ENCODE measurements at regions not wholly inside any gene's neighbourhood (a gene's known extent, or its start where the extent isn't known, plus 50 kb on each side); places are given as distances from the start of the nearest gene placed in this dataset.

GRCh38 chr5:67680099-67680498 lies 483.5 kb upstream of the CD180 start:
- Histone ChIP-seq H3K9me3 (no peaks in the 10 kb centered on the region), H3K27me3 (no peaks in the 10 kb centered on the region), H3K27ac (no peak overlapping the region), H3K36me3 (no peaks in the 10 kb centered on the region), H3K4me1 (ENCODE audit: insufficient read depth) (no peaks in the 10 kb centered on the region), H3K4me3 (no peak overlapping the region)
- intact Hi-C loops (cut with DNase I) = no loop called here
- no peak for TF ChIP-seq CTCF (IDR thresholded peaks at IDR 0.05)
- TF ChIP-seq POLR2A (IDR thresholded peaks at IDR 0.05) = no peak
- TF ChIP-seq EP300 (IDR thresholded peaks at IDR 0.05) = no peak
- no peak for DNase-seq

GRCh38 chr5:67679184-67679841 lies 482.7 kb upstream of the CD180 start:
- Histone ChIP-seq H3K9me3 (no peaks in the 10 kb centered on the region), H3K4me3 (no peak overlapping the region), H3K27ac (no peak overlapping the region), H3K36me3 (no peaks in the 10 kb centered on the region), H3K27me3 (no peaks in the 10 kb centered on the region), H3K4me1 (ENCODE audit: insufficient read depth) (no peaks in the 10 kb centered on the region)
- intact Hi-C loops (cut with DNase I) = no loop called here
- no peak for TF ChIP-seq CTCF (IDR thresholded peaks at IDR 0.05)
- TF ChIP-seq EP300 (IDR thresholded peaks at IDR 0.05) = no peak
- TF ChIP-seq POLR2A (IDR thresholded peaks at IDR 0.05) = no peak
- DNase-seq = no peak
- 69 to 90% (median 89%) methylated on average over 7 of the region's 7 CpGs for WGBS, 3 donors

GRCh38 chr5:67678594-67678993 lies 482.0 kb upstream of the CD180 start:
- WGBS, 3 donors = 79 to 99% (median 94%) methylated on average over 3 of the region's 3 CpGs
- Histone ChIP-seq H3K36me3 (no peaks in the 10 kb centered on the region), H3K27ac (no peak overlapping the region), H3K27me3 (no peaks in the 10 kb centered on the region), H3K9me3 (no peaks in the 10 kb centered on the region), H3K4me1 (ENCODE audit: insufficient read depth) (no peaks in the 10 kb centered on the region), H3K4me3 (no peak overlapping the region)
- intact Hi-C loops (cut with DNase I) = no loop called here
- TF ChIP-seq POLR2A (IDR thresholded peaks at IDR 0.05) (no peak), EP300 (IDR thresholded peaks at IDR 0.05) (no peak), CTCF (IDR thresholded peaks at IDR 0.05) (no peak)
- no peak for DNase-seq

GRCh38 chr5:67677422-67677970 lies 480.9 kb upstream of the CD180 start:
- no peaks in the 10 kb centered on the region for H3K4me1 ChIP-seq (ENCODE audit: insufficient read depth)
- no peak overlapping the region for H3K27ac ChIP-seq
- TF ChIP-seq EP300 (IDR thresholded peaks at IDR 0.05) = no peak
- TF ChIP-seq CTCF (IDR thresholded peaks at IDR 0.05) = no peak
- no peak for TF ChIP-seq POLR2A (IDR thresholded peaks at IDR 0.05)
- intact Hi-C loops (cut with DNase I) = no loop called here
- no peak for DNase-seq
- H3K4me3 ChIP-seq = no peak overlapping the region
- 75 to 97% (median 93%) methylated on average over 2 of the region's 2 CpGs for WGBS, 3 donors
- no peaks in the 10 kb centered on the region for H3K9me3 ChIP-seq
- H3K36me3 ChIP-seq = no peaks in the 10 kb centered on the region
- H3K27me3 ChIP-seq = no peaks in the 10 kb centered on the region
